ENCODE measurements at regions not wholly inside any gene's neighbourhood (a gene's known extent, or its start where the extent isn't known, plus 50 kb on each side); places are given as distances from the start of the nearest gene placed in this dataset.

DNA sequence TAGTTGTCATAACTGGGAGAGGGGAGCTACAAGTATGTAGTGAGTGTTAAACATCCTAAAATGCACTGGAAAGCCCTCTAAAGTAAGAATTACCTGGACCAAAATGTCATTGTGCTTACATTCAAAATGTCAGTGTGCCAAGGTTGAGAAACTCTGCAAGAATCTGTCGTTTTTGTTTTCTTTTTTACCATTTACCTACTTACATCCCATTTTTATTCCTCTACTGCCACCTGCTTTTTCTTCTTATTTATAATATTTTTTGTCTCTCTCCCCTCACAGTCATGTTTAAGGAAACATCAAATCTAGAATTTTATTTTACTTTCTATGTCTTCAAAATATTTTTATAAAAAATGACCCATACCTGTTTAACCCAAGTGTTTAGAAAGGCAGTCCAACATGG lies 226.4 kb downstream of the PCDH17 start (continued):
- TF ChIP-seq, protein P1, sequence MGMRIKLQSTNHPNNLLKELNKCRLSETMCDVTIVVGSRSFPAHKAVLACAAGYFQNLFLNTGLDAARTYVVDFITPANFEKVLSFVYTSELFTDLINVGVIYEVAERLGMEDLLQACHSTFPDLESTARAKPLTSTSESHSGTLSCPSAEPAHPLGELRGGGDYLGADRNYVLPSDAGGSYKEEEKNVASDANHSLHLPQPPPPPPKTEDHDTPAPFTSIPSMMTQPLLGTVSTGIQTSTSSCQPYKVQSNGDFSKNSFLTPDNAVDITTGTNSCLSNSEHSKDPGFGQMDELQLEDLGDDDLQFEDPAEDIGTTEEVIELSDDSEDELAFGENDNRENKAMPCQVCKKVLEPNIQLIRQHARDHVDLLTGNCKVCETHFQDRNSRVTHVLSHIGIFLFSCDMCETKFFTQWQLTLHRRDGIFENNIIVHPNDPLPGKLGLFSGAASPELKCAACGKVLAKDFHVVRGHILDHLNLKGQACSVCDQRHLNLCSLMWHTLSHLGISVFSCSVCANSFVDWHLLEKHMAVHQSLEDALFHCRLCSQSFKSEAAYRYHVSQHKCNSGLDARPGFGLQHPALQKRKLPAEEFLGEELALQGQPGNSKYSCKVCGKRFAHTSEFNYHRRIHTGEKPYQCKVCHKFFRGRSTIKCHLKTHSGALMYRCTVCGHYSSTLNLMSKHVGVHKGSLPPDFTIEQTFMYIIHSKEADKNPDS (CRISPR knock-in tag; IDR thresholded peaks at IDR 0.05) = no peak
- TF ChIP-seq, protein P2, sequence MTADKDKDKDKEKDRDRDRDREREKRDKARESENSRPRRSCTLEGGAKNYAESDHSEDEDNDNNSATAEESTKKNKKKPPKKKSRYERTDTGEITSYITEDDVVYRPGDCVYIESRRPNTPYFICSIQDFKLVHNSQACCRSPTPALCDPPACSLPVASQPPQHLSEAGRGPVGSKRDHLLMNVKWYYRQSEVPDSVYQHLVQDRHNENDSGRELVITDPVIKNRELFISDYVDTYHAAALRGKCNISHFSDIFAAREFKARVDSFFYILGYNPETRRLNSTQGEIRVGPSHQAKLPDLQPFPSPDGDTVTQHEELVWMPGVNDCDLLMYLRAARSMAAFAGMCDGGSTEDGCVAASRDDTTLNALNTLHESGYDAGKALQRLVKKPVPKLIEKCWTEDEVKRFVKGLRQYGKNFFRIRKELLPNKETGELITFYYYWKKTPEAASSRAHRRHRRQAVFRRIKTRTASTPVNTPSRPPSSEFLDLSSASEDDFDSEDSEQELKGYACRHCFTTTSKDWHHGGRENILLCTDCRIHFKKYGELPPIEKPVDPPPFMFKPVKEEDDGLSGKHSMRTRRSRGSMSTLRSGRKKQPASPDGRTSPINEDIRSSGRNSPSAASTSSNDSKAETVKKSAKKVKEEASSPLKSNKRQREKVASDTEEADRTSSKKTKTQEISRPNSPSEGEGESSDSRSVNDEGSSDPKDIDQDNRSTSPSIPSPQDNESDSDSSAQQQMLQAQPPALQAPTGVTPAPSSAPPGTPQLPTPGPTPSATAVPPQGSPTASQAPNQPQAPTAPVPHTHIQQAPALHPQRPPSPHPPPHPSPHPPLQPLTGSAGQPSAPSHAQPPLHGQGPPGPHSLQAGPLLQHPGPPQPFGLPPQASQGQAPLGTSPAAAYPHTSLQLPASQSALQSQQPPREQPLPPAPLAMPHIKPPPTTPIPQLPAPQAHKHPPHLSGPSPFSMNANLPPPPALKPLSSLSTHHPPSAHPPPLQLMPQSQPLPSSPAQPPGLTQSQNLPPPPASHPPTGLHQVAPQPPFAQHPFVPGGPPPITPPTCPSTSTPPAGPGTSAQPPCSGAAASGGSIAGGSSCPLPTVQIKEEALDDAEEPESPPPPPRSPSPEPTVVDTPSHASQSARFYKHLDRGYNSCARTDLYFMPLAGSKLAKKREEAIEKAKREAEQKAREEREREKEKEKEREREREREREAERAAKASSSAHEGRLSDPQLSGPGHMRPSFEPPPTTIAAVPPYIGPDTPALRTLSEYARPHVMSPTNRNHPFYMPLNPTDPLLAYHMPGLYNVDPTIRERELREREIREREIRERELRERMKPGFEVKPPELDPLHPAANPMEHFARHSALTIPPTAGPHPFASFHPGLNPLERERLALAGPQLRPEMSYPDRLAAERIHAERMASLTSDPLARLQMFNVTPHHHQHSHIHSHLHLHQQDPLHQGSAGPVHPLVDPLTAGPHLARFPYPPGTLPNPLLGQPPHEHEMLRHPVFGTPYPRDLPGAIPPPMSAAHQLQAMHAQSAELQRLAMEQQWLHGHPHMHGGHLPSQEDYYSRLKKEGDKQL (CRISPR knock-in tag; IDR thresholded peaks at IDR 0.05; ENCODE audit: low read depth) = no peak
- TF ChIP-seq ZNF20 (CRISPR knock-in tag; IDR thresholded peaks at IDR 0.05) = no peak
- no peak for TF ChIP-seq WIZ (CRISPR knock-in tag; IDR thresholded peaks at IDR 0.05)
- TF ChIP-seq ZNF180 (CRISPR knock-in tag; IDR thresholded peaks at IDR 0.05; ENCODE audit: borderline replicate concordance, low read depth) = no peak
- TF ChIP-seq EP300 (IDR thresholded peaks at IDR 0.05; ENCODE audit: low read depth in 2 of 2, low read length in 2 of 2) = no peak
- no peak for TF ChIP-seq EP300 (CRISPR knock-in tag; IDR thresholded peaks at IDR 0.05; ENCODE audit: borderline replicate concordance)
- TF ChIP-seq PTBP1 (IDR thresholded peaks at IDR 0.05; ENCODE audit: low read depth, low read length, poor library complexity, severe bottlenecking) = no peak
- TF ChIP-seq, protein P3, sequence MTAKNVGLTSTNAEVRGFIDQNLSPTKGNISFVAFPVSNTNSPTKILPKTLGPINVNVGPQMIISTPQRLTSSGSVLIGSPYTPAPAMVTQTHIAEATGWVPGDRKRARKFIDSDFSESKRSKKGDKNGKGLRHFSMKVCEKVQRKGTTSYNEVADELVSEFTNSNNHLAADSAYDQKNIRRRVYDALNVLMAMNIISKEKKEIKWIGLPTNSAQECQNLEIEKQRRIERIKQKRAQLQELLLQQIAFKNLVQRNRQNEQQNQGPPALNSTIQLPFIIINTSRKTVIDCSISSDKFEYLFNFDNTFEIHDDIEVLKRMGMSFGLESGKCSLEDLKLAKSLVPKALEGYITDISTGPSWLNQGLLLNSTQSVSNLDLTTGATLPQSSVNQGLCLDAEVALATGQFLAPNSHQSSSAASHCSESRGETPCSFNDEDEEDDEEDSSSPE (CRISPR knock-in tag; IDR thresholded peaks at IDR 0.05) = no peak
- no peak for TF ChIP-seq ZNF607 (CRISPR knock-in tag; IDR thresholded peaks at IDR 0.05; ENCODE audit: borderline replicate concordance)

Measured in HepG2 (cell line).